Large intestine (tissue), 3 donors: ENCODE measurements at regions not wholly inside any gene's neighbourhood (a gene's known extent, or its start where the extent isn't known, plus 50 kb on each side); places are given as distances from the start of the nearest gene placed in this dataset.

ENCODE experiments used
- DNase-seq, 2 donors: peaks; one replicate each; pipeline versions ENCODE4 v3.0.0 to v3.0.0-alpha.2; 2013
- H3K27ac ChIP-seq: one replicate; pipeline ENCODE4 v1.5.1; 2013; ENCODE audit warnings: low read length
- H3K27me3 ChIP-seq: 2 replicates; pipeline ENCODE4 v1.6.1; 2013; ENCODE audit warnings: low read length; ENCODE audit not compliant: control insufficient read depth, insufficient read depth
- H3K36me3 ChIP-seq: 2 replicates; pipeline ENCODE4 v1.6.1; 2013; ENCODE audit warnings: low read length; ENCODE audit not compliant: control insufficient read depth, insufficient read depth
- H3K4me1 ChIP-seq: one replicate; pipeline ENCODE4 v1.6.1; 2013; ENCODE audit warnings: low read length; ENCODE audit not compliant: control insufficient read depth, insufficient read depth
- H3K4me3 ChIP-seq: one replicate; pipeline ENCODE4 v1.5.1; 2013; ENCODE audit warnings: low read length
- H3K9me3 ChIP-seq: one replicate; pipeline ENCODE4 v1.6.1; 2013; ENCODE audit warnings: mild to moderate bottlenecking, low read depth, low read length, moderate library complexity; ENCODE audit not compliant: control insufficient read depth
- WGBS: methylation state at CpG from one replicate; pipeline ENCODE4 v1.1.5; 2013; ENCODE audit warnings: low lambda C conversion rate; ENCODE audit not compliant: insufficient coverage; 5-methylcytosine and 5-hydroxymethylcytosine counted together

GRCh38 chr18:60982928-60983327 is 350.3 kb upstream of the CDH20 start:
- no peak for DNase-seq
- Histone ChIP-seq H3K27me3 (no peaks in the 10 kb centered on the region), H3K36me3 (no peaks in the 10 kb centered on the region), H3K4me3 (no peak overlapping the region), H3K27ac (no peak overlapping the region), H3K9me3 (no peaks in the 10 kb centered on the region), H3K4me1 (no peaks in the 10 kb centered on the region)

GRCh38 chr18:60984510-60984909 is 348.7 kb upstream of the CDH20 start:
- H3K27ac ChIP-seq = no peak overlapping the region
- H3K4me1 ChIP-seq = no peaks in the 10 kb centered on the region
- no peaks in the 10 kb centered on the region for H3K27me3 ChIP-seq
- H3K4me3 ChIP-seq = no peak overlapping the region
- H3K9me3 ChIP-seq = no peaks in the 10 kb centered on the region
- no CpG with 5 or more reads among the region's 4 CpGs for WGBS
- peak in 1 of 2 donors; percentile 3 for DNase-seq
- H3K36me3 ChIP-seq = no peaks in the 10 kb centered on the region

- DNase-seq = no peak
- H3K36me3 ChIP-seq = no peaks in the 10 kb centered on the region
- no peak overlapping the region for H3K27ac ChIP-seq
- no peak overlapping the region for H3K4me3 ChIP-seq
- no peaks in the 10 kb centered on the region for H3K9me3 ChIP-seq
- H3K4me1 ChIP-seq = no peaks in the 10 kb centered on the region
- no peaks in the 10 kb centered on the region for H3K27me3 ChIP-seq
- 86% methylated on average over 1 of the region's 1 CpG for WGBS
Measured at GRCh38 chr18:60987963-60988362, 345.3 kb upstream of the CDH20 start.

GRCh38 chr18:60996326-60996725 is 336.9 kb upstream of the CDH20 start:
- H3K27me3 ChIP-seq = no peaks in the 10 kb centered on the region
- 71% methylated on average over 1 of the region's 1 CpG for WGBS
- no peak for DNase-seq
- H3K4me1 ChIP-seq = no peaks in the 10 kb centered on the region
- H3K36me3 ChIP-seq = no peaks in the 10 kb centered on the region
- no peak overlapping the region for H3K4me3 ChIP-seq
- H3K9me3 ChIP-seq = no peaks in the 10 kb centered on the region
- no peak overlapping the region for H3K27ac ChIP-seq

GRCh38 chr18:60996822-60997221 is 336.4 kb upstream of the CDH20 start:
- H3K36me3 ChIP-seq = no peaks in the 10 kb centered on the region
- WGBS = 93% methylated on average over 3 of the region's 5 CpGs
- H3K4me1 ChIP-seq = no peaks in the 10 kb centered on the region
- H3K9me3 ChIP-seq = no peaks in the 10 kb centered on the region
- no peak overlapping the region for H3K4me3 ChIP-seq
- no peak overlapping the region for H3K27ac ChIP-seq
- H3K27me3 ChIP-seq = no peaks in the 10 kb centered on the region
- no peak for DNase-seq

- no peak overlapping the region for H3K27ac ChIP-seq
- no peaks in the 10 kb centered on the region for H3K9me3 ChIP-seq
- no peak for DNase-seq
- no peak overlapping the region for H3K4me3 ChIP-seq
- no CpG with 5 or more reads among the region's 2 CpGs for WGBS
- no peaks in the 10 kb centered on the region for H3K27me3 ChIP-seq
- no peaks in the 10 kb centered on the region for H3K36me3 ChIP-seq
- no peaks in the 10 kb centered on the region for H3K4me1 ChIP-seq
Measured at GRCh38 chr18:61001138-61001537, 332.1 kb upstream of the CDH20 start.

GRCh38 chr18:61006687-61007224 is 326.5 kb upstream of the CDH20 start:
- WGBS = 100% methylated on average over 2 of the region's 4 CpGs
- DNase-seq = no peak
- Histone ChIP-seq H3K27ac (no peak overlapping the region), H3K27me3 (no peaks in the 10 kb centered on the region), H3K4me1 (no peaks in the 10 kb centered on the region), H3K4me3 (no peak overlapping the region), H3K9me3 (no peaks in the 10 kb centered on the region), H3K36me3 (no peaks in the 10 kb centered on the region)

GRCh38 chr18:61019338-61020301 is 313.6 kb upstream of the CDH20 start:
- Histone ChIP-seq H3K9me3 (no peaks in the 10 kb centered on the region), H3K4me3 (no peak overlapping the region)

GRCh38 chr18:61025596-61025995 is 307.6 kb upstream of the CDH20 start:
- no peak for DNase-seq
- Histone ChIP-seq H3K36me3 (no peaks in the 10 kb centered on the region), H3K4me3 (no peak overlapping the region), H3K9me3 (no peaks in the 10 kb centered on the region), H3K27ac (no peak overlapping the region), H3K27me3 (no peaks in the 10 kb centered on the region), H3K4me1 (no peaks in the 10 kb centered on the region)
- WGBS = no CpG with 5 or more reads among the region's 1 CpG

More at GRCh38 chr18:61019338-61020301, 313.6 kb upstream of the CDH20 start:
- H3K4me1 ChIP-seq = no peaks in the 10 kb centered on the region
- no peak for DNase-seq
- H3K27me3 ChIP-seq = no peaks in the 10 kb centered on the region
- WGBS = 100% methylated on average over 1 of the region's 3 CpGs
- H3K27ac ChIP-seq = no peak overlapping the region
- no peaks in the 10 kb centered on the region for H3K36me3 ChIP-seq

- Histone ChIP-seq H3K9me3 (no peaks in the 10 kb centered on the region), H3K36me3 (no peaks in the 10 kb centered on the region), H3K4me3 (no peak overlapping the region), H3K4me1 (no peaks in the 10 kb centered on the region), H3K27ac (no peak overlapping the region), H3K27me3 (no peaks in the 10 kb centered on the region)
- WGBS = 100% methylated on average over 1 of the region's 2 CpGs
- no peak for DNase-seq
Measured at GRCh38 chr18:61031626-61032025, 301.6 kb upstream of the CDH20 start.

- H3K36me3 ChIP-seq = no peaks in the 10 kb centered on the region
- no CpG with 5 or more reads among the region's 2 CpGs for WGBS
- no peaks in the 10 kb centered on the region for H3K27me3 ChIP-seq
- H3K9me3 ChIP-seq = no peaks in the 10 kb centered on the region
- H3K4me1 ChIP-seq = no peaks in the 10 kb centered on the region
- H3K4me3 ChIP-seq = no peak overlapping the region
- no peak overlapping the region for H3K27ac ChIP-seq
- no peak for DNase-seq
Measured at GRCh38 chr18:61034580-61034979, 298.6 kb upstream of the CDH20 start.
